ENCODE measurements at regions not wholly inside any gene's neighbourhood (a gene's known extent, or its start where the extent isn't known, plus 50 kb on each side); places are given as distances from the start of the nearest gene placed in this dataset.

- no peak for TF ChIP-seq CTCF (IDR thresholded peaks at IDR 0.05; ENCODE audit: borderline replicate concordance)
- Histone ChIP-seq H3K27ac (replicated peaks) (no peak overlapping the region), H3K9me3 (replicated peaks) (no peaks in the 10 kb centered on the region), H3K4me3 (no peak overlapping the region), H3K4me1 (no peaks in the 10 kb centered on the region), H3K27me3 (ENCODE audit: low read depth) (no peaks in the 10 kb centered on the region), H3K36me3 (no peaks in the 10 kb centered on the region)
- intact Hi-C loops (cut with micrococcal nuclease): no loop called here
- no peak for DNase-seq
These were observed 437.2 kb upstream of the SLC35B3 start for GRCh38 chr6:8872589-8872988.

- no peaks in the 10 kb centered on the region for H3K4me1 ChIP-seq
- no peak overlapping the region for H3K27ac ChIP-seq (replicated peaks)
- intact Hi-C loops (cut with micrococcal nuclease): no loop called here
- no peak overlapping the region for H3K4me3 ChIP-seq
- no peaks in the 10 kb centered on the region for H3K9me3 ChIP-seq (replicated peaks)
- H3K27me3 ChIP-seq (ENCODE audit: low read depth): no peaks in the 10 kb centered on the region
- no peaks in the 10 kb centered on the region for H3K36me3 ChIP-seq
- TF ChIP-seq CTCF (IDR thresholded peaks at IDR 0.05; ENCODE audit: borderline replicate concordance): no peak
- no peak for DNase-seq
These were observed 430.1 kb upstream of the SLC35B3 start for GRCh38 chr6:8865451-8865850.

- Histone ChIP-seq H3K36me3 (no peaks in the 10 kb centered on the region), H3K4me3 (no peak overlapping the region), H3K27ac (replicated peaks) (no peak overlapping the region), H3K9me3 (replicated peaks) (no peaks in the 10 kb centered on the region), H3K27me3 (ENCODE audit: low read depth) (no peaks in the 10 kb centered on the region), H3K4me1 (peaks cover 8% of the 10 kb centered on the region)
- TF ChIP-seq CTCF (IDR thresholded peaks at IDR 0.05; ENCODE audit: borderline replicate concordance): no peak
- intact Hi-C loops (cut with micrococcal nuclease): no loop called here
- DNase-seq: no peak
These were observed 425.3 kb upstream of the SLC35B3 start for GRCh38 chr6:8860671-8861070.

- H3K27ac ChIP-seq (replicated peaks): no peak overlapping the region
- H3K4me1 ChIP-seq: peaks cover 8% of the 10 kb centered on the region
- TF ChIP-seq CTCF (IDR thresholded peaks at IDR 0.05; ENCODE audit: borderline replicate concordance): no peak
- no peak for DNase-seq
- no peaks in the 10 kb centered on the region for H3K27me3 ChIP-seq (ENCODE audit: low read depth)
- no peaks in the 10 kb centered on the region for H3K9me3 ChIP-seq (replicated peaks)
- no peak overlapping the region for H3K4me3 ChIP-seq
- no peaks in the 10 kb centered on the region for H3K36me3 ChIP-seq
- intact Hi-C loops (cut with micrococcal nuclease): no loop called here
These were observed 424.2 kb upstream of the SLC35B3 start for GRCh38 chr6:8859501-8859900.

GRCh38 chr6:8858854-8859331, 423.5 kb upstream of the SLC35B3 start:
- no peaks in the 10 kb centered on the region for H3K9me3 ChIP-seq (replicated peaks)
- peaks cover 8% of the 10 kb centered on the region for H3K4me1 ChIP-seq
- no peak overlapping the region for H3K27ac ChIP-seq (replicated peaks)
- no peak overlapping the region for H3K4me3 ChIP-seq
- H3K36me3 ChIP-seq: no peaks in the 10 kb centered on the region
- no peak for DNase-seq
- no peaks in the 10 kb centered on the region for H3K27me3 ChIP-seq (ENCODE audit: low read depth)
- intact Hi-C loops (cut with micrococcal nuclease): no loop called here
- no peak for TF ChIP-seq CTCF (IDR thresholded peaks at IDR 0.05; ENCODE audit: borderline replicate concordance)

- no peak for TF ChIP-seq CTCF (IDR thresholded peaks at IDR 0.05; ENCODE audit: borderline replicate concordance)
- intact Hi-C loops (cut with micrococcal nuclease): no loop called here
- peak overlapping the region; percentile 61 for H3K27ac ChIP-seq (replicated peaks)
These were observed 421.8 kb upstream of the SLC35B3 start for GRCh38 chr6:8857160-8857559.

More at GRCh38 chr6:8857160-8857559, 421.8 kb upstream of the SLC35B3 start:
- Histone ChIP-seq H3K4me3 (no peak overlapping the region), H3K4me1 (peaks cover 8% of the 10 kb centered on the region), H3K36me3 (no peaks in the 10 kb centered on the region), H3K9me3 (replicated peaks) (no peaks in the 10 kb centered on the region), H3K27me3 (ENCODE audit: low read depth) (no peaks in the 10 kb centered on the region)
- no peak for DNase-seq

Measured in left ventricle myocardium inferior (tissue), 1 donor.